ENCODE measurements at regions not wholly inside any gene's neighbourhood (a gene's known extent, or its start where the extent isn't known, plus 50 kb on each side); places are given as distances from the start of the nearest gene placed in this dataset.
"Not testable (repeated sequence)": the region's sequence is repeated elsewhere in the genome, so short reads cannot be mapped to it uniquely, and the experiment has no call there.

DNA sequence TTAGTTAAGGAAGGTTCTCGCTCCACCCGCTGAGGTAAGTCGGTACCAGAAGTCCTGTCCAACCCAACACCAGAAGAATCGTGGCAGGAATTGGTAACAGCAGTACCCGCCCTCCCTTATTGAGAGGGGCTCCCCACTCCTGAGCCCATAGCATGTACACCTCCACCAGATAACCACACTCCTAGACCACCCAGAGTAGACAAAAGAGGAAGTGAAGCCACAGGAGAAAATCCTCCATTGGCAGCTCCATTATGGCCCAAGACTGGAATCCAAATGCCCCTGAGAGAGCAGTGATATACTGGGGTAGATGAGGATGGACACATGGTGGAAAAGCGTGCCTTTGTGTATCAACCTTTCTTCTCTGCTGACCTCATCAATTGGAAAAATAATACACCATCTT lies 106.1 kb upstream of the EPB41L4A start:
- no peak overlapping the region for H3K27ac Mint-ChIP-seq
- ATAC-seq = no peak
- no peaks in the 10 kb centered on the region for H3K36me3 Mint-ChIP-seq
- no peak for DNase-seq (ENCODE audit: low spot score in 2 of 2)
- no peaks in the 10 kb centered on the region for H3K9me3 Mint-ChIP-seq

DNA sequence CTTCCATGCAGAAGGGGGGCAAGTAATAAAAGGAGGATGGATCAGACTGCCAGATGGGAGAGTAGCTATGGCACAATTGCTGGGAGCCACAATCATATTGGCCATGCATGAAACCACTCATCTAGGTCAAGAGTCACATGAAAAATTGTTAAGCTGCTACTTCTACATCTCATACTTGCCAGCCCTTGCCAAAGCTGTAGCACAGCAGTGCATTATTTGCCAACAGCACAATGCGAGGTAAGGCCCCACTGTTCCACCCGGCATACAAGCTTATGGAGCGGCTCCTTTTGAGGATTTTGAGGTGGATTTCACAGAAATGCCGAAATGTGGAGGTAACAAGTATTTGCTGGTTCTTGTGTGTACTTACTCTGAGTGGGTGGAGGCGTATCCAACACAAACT lies 109.9 kb upstream of the EPB41L4A start:
- no peaks in the 10 kb centered on the region for H3K9me3 Mint-ChIP-seq
- H3K36me3 Mint-ChIP-seq = no peaks in the 10 kb centered on the region
- no peak overlapping the region for H3K27ac Mint-ChIP-seq
- no peak for ATAC-seq
- DNase-seq (ENCODE audit: low spot score in 2 of 2) = no peak

DNA sequence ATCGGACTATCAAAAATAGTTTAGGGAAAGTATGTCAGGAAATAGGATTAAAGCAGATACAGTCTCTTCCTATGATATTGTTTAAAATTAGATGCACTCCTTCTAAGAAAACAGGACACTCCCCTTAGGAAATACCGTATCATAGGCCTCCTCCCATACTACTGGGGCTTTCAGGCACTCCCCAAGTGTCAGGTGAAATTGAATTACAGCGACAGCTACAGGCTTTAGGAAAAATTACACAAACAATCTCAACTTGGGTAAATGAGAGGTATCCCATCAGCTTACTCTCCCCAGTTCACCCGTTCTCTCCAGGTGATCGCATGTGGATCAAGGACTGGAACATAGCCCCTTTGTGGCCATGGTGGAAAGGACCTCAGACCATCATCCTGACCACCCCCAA lies 110.4 kb upstream of the EPB41L4A start:
- H3K27ac Mint-ChIP-seq = no peak overlapping the region
- H3K36me3 Mint-ChIP-seq = no peaks in the 10 kb centered on the region
- no peaks in the 10 kb centered on the region for H3K9me3 Mint-ChIP-seq
- ATAC-seq = no peak
- no peak for DNase-seq (ENCODE audit: low spot score in 2 of 2)

DNA sequence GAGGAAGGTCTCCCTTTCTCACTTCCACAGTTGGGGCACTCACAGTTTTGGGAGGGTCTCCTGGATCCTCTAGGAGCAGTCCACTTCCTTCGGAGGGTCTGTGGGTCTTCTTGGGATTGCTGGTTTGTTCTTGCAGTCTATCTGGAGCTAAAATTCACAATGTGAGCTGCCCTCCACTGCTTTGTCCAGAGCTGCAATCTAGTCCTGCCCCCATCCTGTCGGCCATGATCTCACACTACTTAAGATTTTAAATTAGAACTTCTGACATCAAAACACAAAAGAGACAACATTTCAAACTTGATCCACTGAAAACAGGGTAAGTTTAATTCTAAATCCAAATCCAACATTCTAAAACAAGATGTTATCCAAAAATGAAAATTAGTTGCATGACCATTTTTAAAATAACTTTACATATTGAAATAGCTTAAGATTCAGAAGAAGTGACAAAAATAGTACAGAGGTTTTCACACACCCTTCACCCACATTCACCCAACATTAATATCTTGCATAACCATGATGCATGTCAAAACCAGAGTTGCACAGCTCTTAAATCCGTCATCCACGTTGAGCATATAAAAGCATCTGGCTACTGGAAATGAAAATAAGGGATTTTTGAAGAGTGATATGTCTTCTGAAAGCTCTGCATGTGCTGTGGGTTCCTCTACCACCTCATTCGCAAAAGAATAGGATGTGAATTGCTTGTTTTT lies 113.7 kb upstream of the EPB41L4A start:
- Mint-ChIP-seq H3K27ac (no peak overlapping the region), H3K36me3 (no peaks in the 10 kb centered on the region), H3K9me3 (no peaks in the 10 kb centered on the region)
- no peak for DNase-seq (ENCODE audit: low spot score in 2 of 2)
- ATAC-seq = no peak

DNA sequence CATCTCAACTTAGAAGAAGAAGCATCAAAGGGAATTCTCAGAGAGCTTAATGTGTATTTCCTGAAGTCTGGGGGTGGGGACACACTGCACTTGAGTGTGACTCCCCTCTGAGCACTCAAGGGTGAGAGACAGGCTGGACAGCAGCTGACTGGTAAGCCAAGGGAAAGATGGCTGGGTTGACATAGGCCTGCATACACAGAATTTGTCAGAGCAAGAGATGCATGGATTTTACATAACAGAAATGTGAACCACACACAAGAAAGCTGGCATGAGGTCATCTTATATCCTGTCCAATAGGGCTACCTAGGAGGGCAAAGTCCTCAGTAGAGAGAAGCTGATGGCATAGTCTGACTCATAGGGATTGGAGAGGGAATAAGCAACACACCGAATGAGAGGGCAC lies 114.3 kb upstream of the EPB41L4A start:
- H3K36me3 Mint-ChIP-seq = no peaks in the 10 kb centered on the region
- ATAC-seq = no peak
- H3K27ac Mint-ChIP-seq = peak overlapping the region in 1 of 2 donors; percentile 48
- H3K9me3 Mint-ChIP-seq = no peaks in the 10 kb centered on the region
- DNase-seq (ENCODE audit: low spot score in 2 of 2) = no peak

DNA sequence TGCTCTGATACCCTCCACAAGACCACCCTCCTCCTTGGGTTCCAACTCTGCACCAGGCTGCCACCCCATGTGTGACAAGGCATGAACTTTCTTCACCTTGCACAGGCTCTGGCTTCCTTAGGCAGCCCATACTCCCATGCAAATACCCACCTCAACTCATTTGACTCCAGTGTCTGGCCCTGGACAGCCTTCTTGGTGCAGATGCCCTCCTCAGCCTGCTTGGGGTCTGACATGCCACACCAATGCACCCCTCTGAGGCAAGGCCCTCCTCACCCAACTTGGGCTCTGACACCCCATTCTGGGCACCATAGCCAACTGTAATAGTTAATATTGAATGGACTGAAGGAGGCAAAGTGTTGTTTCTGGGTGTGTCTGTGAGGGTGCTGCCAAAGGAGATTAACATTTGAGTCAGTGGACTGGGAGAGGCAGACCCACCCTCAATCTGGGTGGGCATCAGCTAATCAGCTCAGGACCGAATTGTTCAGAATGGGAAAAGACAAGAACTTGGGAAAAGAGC lies 115.0 kb upstream of the EPB41L4A start:
- DNase-seq (ENCODE audit: low spot score in 2 of 2) = no peak
- ATAC-seq = no peak

DNA sequence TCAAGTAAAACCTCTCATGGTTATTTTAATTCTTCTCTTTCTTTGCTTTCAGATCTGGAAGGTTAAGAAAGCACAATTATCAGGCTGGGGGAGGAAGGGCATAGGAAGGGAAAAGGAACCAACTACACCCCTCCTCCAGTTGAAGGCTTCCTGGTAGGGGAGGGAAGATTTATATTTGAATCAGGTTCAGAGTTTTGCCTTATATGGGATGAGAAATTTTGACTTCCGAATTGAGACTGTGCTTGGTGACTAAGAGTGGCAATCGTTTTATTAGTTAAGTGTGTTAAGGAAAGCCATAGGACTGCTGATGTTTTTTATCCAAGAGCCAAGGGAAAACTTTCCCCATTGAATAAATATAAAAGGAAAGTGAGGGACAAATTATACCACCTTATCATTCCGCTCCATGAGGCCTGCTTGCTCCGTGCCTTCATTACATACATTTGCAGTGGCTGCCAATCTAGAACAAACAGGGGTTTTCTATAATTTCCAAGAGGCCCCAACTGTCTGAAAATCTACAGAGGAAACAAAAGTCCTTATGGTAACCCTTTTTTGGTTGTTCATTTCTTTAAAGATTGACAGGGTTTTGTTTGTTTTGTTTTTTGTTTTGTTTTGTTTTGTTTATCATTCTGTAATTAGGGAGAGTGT lies 115.7 kb upstream of the EPB41L4A start:
- DNase-seq (ENCODE audit: low spot score in 2 of 2) = no peak
- Mint-ChIP-seq H3K27ac (no peak overlapping the region), H3K9me3 (no peaks in the 10 kb centered on the region), H3K36me3 (no peaks in the 10 kb centered on the region)
- ATAC-seq = no peak

More for the DNA sequence above, 115.0 kb upstream of the EPB41L4A start:
- H3K9me3 Mint-ChIP-seq = no peaks in the 10 kb centered on the region
- no peaks in the 10 kb centered on the region for H3K36me3 Mint-ChIP-seq
- H3K27ac Mint-ChIP-seq = no peak overlapping the region

DNA sequence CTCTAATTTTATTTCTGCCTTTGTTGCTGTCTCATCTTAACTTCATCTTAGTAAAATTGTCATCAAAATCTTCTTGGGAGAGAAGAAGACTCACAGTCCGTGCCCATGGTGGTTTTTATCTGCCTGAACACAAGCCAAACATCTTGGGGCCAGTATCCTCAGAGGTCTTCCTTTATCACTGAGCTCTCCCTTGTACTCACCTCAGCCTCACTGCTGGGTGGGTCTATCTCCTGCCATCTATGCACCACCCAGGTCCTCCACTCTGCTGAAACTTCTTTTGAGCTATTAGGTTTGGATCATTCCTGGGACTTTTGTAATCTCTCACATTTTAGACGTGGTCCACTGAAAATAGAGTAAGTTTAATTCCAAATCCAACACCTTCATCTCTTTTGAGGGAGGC lies 116.3 kb upstream of the EPB41L4A start:
- no peak for ATAC-seq
- no peak overlapping the region for H3K27ac Mint-ChIP-seq
- H3K9me3 Mint-ChIP-seq = no peaks in the 10 kb centered on the region
- H3K36me3 Mint-ChIP-seq = no peaks in the 10 kb centered on the region
- DNase-seq (ENCODE audit: low spot score in 2 of 2) = no peak

DNA sequence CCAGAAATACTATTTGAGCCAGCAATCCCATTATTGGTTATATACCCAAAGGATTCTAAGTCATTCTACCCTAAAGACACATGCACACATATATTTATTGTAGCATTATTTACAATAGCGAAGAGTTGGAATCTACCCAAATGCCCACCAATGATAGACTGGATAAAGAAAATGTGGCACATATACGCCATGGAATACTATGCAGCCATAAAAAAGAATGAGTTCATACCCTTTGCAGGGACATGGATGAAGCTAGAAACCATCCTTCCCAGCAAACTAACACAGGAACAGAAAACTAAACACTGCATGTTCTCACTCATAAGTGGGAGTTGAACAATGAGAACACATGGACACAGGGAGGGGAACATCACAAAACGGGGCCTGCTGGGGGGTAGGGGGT lies 125.5 kb upstream of the EPB41L4A start:
- not testable (repeated sequence) for H3K9me3 Mint-ChIP-seq, ATAC-seq

DNA sequence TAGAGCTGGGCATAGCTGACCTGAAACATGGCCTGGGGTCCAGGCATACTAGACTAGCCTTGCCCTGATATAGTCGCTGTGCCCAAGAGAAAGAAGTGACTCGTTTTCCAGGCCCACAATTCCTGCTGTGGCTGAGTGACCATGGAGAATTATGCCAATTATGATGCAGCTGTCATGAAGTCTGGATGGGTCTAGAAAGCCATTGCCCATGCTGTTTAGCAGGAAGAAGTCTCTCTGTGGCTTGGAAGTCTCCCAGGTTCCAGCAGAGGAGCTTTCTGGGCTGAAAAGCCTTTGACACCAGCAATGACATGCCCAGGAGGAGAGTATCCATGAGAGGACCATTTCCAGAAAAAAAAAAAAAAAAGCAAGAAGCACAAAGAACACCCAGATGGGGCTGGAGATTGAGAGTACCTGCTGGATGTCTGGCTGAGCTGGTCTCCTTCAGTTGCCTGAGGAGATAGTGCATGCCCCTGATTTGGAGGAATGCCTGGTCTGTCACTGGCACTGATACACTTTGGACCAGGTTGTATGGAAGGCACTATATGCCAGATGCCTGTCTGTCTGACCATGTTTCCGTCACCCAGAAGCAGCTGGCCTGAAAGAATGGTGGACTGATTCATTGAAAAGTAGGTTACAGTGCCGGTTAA lies 128.0 kb upstream of the EPB41L4A start:
- H3K27ac Mint-ChIP-seq = no peak overlapping the region
- DNase-seq (ENCODE audit: low spot score in 2 of 2) (no peak), ATAC-seq (no peak)
- H3K9me3 Mint-ChIP-seq = no peaks in the 10 kb centered on the region
- H3K36me3 Mint-ChIP-seq = no peaks in the 10 kb centered on the region

More for the DNA sequence above, 125.5 kb upstream of the EPB41L4A start:
- not testable (repeated sequence) for H3K36me3 Mint-ChIP-seq; DNase-seq (ENCODE audit: low spot score in 2 of 2); H3K27ac Mint-ChIP-seq

DNA sequence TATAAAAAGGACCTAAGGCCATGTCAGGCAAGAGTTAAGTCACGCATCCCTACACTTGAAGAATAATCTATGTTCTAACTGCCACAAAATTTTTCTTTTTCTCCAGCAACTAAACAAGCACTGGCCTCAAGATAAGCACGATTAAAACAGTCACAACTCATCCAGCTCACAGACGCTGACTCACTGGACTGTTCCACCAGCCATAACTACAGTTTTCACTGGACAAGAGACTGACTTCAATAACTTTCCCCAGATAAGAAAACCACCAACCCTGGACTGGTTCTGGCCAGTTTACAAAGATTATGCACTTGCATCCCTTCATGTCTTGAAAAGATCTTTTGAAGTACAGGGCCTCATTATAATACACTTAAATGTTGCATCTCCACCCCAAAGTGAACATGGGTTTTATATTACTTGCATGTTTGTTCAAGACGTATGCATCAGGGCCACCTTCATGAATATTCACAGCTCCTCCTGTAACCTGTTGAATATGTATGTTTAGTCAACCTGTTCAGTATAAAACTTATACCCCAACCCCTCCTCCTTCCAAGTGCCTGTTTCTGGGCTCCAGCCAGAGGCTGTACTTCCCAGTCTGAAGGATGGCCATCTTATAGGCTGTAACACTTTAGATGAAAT lies 129.3 kb upstream of the EPB41L4A start:
- DNase-seq (ENCODE audit: low spot score in 2 of 2) (no peak), ATAC-seq (peak; percentile 20 to 50)
- H3K27ac Mint-ChIP-seq = no peak overlapping the region
- no peaks in the 10 kb centered on the region for H3K36me3 Mint-ChIP-seq
- no peaks in the 10 kb centered on the region for H3K9me3 Mint-ChIP-seq

DNA sequence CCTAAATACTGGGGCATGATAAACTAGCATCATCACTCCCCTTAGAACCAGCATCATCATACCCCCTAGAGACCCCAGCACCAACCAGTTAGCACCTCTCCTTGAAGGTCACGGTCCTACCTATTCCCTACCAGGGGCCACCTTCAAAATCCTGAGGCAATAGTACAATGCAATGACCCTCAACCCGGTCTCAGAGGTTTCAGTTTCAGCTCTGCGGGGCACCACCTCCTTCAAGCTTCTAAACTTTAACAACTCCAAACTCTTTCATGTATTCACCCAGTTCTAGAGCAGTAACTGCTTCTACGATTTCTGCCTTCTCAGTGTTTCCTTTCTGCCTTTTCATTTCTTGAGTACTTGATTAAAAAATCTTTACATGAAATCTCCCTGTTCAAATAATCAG lies 130.1 kb upstream of the EPB41L4A start:
- no peaks in the 10 kb centered on the region for H3K9me3 Mint-ChIP-seq
- H3K27ac Mint-ChIP-seq = no peak overlapping the region
- no peaks in the 10 kb centered on the region for H3K36me3 Mint-ChIP-seq
- ATAC-seq = no peak
- DNase-seq (ENCODE audit: low spot score in 2 of 2) = no peak

DNA sequence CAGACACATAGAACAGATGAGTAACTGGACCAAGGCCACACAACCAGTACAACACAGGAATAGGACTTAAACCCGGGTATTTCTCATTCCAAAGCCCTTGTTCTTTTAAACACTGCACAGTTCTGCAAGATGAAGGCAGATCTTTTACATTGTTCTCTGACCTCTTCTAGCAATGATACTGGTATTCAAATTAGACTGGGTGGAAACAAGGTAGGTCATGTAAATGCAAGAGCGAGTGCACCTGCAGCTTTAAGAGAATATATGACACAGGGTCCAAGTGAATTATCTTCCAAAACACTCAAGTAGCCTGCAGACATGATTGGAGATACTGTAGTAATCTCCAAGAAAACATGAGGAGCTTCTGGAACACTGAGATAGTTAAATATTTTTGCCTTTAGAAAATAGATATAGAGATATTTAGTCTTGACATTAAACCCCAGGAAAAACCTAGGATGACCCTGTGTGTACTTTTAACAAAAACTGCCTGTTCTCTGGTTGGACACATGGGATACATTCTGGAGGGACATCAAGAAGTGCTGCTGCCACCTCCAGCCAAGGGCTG lies 130.6 kb upstream of the EPB41L4A start:
- Mint-ChIP-seq H3K9me3 (no peaks in the 10 kb centered on the region), H3K36me3 (no peaks in the 10 kb centered on the region), H3K27ac (no peak overlapping the region)
- ATAC-seq = no peak
- DNase-seq (ENCODE audit: low spot score in 2 of 2) = no peak

DNA sequence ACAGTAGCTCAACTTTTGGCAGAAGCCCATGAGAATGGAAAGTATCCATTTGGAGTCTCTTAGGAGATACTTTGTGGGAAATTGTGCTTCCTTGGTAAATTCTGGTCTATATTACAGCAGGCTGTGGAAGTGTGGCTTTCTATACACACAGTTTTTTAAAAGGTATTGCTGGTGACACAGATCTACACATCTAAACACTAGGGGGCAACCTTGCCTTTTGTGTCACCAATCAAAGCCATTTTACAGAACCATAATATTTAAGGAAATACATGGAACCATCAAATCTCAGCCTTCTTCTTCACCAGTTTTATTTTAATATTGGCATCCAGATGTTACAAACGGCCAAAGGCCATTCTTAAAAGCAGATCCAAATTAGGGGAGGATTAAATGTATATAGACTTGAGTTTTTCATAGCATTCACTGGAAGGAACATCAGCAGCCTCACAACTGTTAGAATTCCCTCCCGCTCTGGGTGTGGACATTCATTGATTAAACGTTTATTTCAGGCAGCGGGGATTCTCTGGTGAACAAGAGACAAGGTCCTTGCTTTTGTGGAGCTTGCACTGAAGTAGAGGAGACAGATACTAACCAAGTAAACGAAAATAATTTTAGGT lies 132.4 kb upstream of the EPB41L4A start:
- Mint-ChIP-seq H3K9me3 (no peaks in the 10 kb centered on the region), H3K36me3 (no peaks in the 10 kb centered on the region), H3K27ac (no peak overlapping the region)
- DNase-seq (ENCODE audit: low spot score in 2 of 2) (peak in 1 of 2 donors; percentile 15), ATAC-seq (peak; percentile 51 to 58)

DNA sequence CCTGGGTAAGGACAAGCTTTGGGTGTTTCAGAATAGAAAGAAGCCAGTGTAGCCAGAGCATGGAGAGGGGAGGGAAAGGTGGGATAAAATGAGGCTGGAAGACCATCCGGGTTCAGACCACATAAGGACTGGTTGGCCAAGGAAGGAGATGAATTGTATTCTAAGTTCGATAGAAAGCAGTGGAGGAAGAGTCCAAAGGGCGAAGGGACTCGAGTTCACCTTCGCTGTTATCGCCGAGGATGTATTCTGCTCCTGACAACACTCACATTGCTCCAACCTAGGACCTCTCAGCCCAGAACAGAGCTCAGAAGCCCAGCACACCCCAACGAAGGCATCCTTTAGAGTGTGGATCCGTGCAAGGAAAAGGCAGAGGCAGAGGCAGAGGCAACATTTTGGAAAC lies 133.1 kb upstream of the EPB41L4A start:
- no peak for DNase-seq (ENCODE audit: low spot score in 2 of 2)
- ATAC-seq = no peak
- H3K36me3 Mint-ChIP-seq = no peaks in the 10 kb centered on the region
- H3K9me3 Mint-ChIP-seq = no peaks in the 10 kb centered on the region
- no peak overlapping the region for H3K27ac Mint-ChIP-seq

DNA sequence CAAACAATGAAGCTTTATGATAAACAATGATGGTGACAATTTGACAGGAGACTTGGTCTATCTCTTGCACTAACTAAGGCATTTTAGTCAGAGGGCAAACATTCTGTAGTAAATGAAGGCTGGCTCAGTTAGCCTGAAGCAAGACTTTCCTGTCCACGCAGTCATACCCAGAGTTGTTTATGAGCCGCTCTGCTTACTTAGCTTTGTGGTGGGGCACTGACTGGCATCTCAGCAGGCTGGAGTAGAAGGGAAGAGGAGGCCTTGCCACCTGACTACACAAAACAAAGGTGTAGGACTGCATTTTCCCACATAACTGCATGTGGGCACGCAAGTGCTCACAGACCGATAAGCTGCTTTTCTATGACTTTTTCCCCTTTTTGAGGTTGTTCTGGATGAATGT lies 133.7 kb upstream of the EPB41L4A start:
- ATAC-seq = peak in 1 of 2 donors; percentile 37
- H3K36me3 Mint-ChIP-seq = no peaks in the 10 kb centered on the region

More for the DNA sequence above, 133.7 kb upstream of the EPB41L4A start:
- no peak overlapping the region for H3K27ac Mint-ChIP-seq
- no peak for DNase-seq (ENCODE audit: low spot score in 2 of 2)
- no peaks in the 10 kb centered on the region for H3K9me3 Mint-ChIP-seq
